GM11168 (cell line): ENCODE measurements at regions not wholly inside any gene's neighbourhood (a gene's known extent, or its start where the extent isn't known, plus 50 kb on each side); places are given as distances from the start of the nearest gene placed in this dataset.
"Not testable (repeated sequence)": the region's sequence is repeated elsewhere in the genome, so short reads cannot be mapped to it uniquely, and the experiment has no call there.

ENCODE experiments used
- in situ Hi-C: fragments of 300-500 bp; cut with MboI; formaldehyde crosslinking; loops from one replicate; pipeline ENCODE4 v1.12.0; 2022; ENCODE audit warnings: low sequenced_read_pairs; ENCODE audit not compliant: unreplicated experiment

DNA sequence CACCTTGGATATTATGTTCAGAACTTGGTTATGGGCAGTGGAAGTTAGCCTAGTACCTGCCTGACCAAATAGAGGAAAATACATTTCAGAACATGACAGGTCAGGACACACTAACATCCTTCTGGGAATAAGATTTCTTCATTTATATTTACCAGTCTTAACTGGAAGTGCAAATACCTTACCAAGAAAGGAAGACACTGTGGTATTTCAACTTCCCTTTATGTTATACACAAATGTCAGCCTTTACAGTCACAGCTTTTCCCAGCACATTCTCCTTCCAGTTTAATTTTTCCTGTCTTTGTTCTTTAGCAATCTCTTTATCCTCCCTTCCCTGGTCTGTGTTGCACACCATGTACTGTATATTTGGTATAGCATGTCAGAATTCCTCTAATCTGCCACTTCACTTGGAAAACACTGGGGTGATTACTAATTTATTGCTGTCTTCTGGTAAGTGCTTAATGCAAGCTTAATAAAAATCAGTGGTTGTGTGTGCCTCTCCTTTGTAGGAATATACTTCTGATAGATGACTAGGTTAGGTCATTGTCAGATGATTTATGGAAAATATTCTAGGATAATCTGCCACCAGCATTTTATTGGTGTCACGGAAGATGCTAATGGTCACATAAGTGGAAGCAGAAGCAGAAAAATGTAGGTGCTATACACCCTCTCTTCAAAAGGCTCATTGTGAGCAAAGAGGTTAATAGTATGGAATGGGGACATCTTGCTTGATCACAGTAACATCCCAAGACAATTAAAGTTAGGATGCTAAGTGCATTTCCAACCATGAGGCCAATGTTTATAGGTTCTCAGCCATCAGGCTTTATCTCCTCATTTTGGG is 124.3 kb upstream of the STARD13 start:
- in situ Hi-C loops: no loop called here

DNA sequence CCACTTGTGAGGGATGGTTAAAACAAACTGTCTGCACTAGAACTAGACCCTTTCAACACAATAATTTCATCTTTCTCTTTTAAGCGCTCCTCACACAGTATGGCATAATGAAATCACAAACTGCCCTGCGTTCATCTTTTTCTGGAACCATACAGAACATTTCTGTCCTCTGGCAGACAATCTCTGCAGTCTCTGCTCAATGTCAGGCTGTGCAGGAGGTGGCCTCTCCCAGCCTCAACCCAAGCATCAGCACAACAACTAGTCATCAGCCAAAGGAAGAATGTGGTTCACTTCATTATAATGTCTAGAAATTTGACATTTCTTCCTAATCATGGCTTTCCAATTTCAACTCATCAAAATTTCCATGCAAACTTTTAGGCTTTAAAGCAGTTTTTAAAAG is 125.1 kb upstream of the STARD13 start:
- in situ Hi-C loops: no loop called here

DNA sequence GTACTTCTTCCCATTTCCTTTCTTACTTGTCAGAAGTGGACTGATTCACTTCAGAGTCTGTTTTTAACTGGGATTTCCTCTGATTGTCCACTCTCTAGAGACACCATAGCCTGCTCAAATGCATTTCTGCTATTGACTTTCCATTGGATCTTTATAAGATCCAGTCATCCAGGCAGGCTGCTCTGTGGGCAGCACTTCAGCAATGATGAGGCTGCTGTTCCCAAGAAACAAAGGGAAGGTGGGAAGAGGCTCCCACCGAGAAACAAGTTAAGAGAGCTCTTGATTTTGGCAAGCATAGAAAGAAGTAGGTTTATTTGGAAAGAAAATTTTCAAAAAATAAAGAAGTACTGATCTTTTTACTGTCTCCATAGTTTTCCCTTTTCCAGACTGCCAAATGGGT is 125.8 kb upstream of the STARD13 start:
- in situ Hi-C loops: no loop called here

DNA sequence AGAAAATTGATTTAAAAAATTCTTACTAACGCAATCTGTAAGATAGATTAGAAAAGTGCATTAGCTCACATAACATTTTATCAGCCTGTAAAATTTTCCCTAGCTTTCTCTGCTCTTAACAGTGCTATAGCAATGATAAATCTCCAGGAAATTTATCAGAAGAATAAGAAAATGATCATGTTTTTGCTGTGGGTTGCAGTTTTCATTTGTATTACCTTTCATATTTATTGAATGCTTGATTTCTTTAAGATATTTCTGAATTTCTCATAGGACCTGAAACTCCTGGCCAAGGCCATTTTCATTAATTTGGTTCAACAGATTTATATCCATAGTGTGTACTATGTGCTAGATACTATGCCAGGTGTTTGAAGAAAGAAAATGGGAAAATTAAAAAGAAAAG is 130.3 kb upstream of the STARD13 start:
- in situ Hi-C loops: no loop called here

DNA sequence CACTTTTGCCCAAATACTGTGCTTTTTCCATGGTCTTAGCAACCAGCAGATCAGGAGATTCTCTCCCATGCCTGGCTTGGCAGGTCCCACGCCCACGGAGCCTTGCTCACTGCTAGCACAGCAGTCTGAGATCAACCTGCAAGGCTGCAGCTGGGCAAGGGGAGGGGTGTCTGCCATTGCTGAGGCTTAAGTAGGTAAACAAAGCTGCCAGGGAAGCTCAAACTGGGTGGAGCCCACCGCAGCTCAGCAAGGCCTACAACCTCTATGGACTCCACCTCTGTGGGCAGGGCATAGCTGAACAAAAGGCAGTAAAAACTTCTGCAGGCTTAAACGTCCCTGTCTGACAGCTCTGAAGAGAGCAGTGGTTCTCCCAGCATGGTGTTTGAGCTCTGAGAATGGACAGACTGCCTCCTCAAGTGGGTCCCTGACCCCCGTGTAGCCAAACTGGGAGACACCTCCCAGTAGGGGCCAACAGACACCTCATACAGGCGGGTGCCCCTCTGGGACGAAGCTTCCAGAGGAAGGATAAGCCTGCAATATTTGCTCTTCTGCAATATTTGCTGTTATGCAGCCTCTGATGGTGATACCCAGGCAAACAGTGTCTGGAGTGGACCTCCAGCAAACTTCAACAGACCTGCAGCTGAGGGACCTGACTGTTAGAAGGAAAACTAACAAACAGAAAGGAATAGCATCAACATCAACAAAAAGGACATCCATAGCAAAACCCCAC is 132.8 kb upstream of the STARD13 start:
- in situ Hi-C loops: not testable (repeated sequence)

DNA sequence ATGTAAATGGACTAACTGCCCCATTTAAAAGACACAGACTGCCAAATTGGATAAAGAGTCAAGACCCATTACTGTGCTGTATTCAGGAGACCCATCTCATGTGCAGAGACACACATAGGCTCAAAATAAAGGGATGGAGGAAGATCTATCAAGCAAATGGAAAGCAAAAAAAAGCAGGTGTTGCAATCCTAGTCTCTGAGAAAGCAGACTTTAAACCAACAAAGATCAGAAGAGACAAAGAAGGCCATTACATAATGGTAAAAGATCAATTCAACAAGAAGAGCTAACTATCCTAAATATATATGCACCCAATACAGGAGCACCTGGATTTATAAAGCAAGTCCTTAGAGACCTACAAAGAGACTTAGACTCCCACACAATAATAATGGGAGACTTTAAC is 134.6 kb upstream of the STARD13 start:
- in situ Hi-C loops: not testable (repeated sequence)

DNA sequence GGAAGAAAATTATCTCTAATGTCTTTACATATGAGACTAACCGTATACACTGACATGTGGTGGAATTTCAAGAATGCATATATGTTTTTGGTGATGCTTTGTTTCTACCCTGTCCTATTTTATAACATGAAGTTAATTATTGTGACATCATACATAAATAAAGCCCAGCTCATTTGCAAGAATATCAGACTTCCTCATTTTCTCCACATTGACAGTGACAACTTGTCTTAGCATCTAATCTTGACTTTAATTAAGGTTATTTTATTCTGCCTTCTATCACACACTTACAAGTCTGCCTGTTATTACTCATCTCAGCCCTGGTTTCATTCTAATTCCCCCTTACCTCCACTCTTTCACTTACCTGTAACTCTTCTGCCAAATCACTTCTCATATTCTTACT is 140.6 kb upstream of the STARD13 start:
- in situ Hi-C loops: no loop called here

DNA sequence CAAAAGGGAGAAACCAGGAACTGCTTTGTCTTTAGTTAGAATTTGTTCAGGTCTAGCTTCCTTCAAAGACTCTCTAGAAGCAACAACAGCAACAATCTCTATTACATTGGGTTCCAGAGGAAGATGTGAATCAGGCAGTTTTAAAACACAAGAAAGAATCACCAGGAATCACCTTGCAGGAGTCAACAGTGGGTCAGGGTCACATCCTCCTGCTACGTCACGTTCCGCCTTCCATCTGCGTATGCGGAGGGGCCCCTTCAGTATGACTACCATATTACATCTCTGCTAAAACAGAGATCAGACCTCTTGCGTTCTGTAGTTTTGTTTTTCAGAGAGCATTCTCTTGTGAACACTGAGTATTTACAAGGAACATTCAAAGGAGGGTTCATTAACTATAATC is 147.8 kb upstream of the STARD13 start:
- in situ Hi-C loops: no loop called here

DNA sequence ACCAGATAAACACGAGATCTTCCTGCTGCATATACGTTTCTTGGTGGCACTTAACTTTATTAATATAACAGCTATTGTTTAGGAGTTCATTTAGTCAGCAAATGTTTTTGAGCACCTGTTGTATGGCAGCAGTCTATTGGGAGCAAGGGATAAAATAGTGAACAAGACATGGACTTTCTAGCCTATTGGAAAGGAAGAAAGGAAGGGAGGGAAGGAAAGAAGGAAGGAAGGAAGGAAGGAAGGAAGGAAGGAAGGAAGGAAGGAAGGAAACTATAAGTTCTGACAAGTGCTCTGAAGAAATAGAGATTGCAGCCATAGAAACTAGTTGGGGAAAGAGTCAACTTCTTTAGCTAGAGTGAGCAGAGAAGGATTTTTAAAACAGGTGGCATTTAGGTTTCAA is 149.1 kb upstream of the STARD13 start:
- in situ Hi-C loops: no loop called here

DNA sequence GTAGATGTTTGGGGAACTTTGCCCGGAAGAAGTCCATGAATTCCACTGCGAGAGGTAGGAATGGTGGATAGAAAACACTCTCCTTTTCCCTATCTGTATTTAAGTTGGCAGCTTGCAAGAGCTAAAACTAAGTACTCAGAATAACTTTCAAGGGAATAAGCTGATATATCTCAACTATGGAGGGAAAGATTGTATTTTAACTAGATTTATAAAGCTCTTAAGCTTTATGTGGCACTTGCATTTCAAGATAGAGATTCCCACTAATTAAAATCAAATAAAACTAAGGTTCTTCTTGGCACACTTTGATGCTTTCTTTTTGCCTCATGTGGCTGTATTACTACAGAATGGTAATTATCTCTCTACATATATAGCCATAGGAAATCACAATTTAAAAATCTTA is 149.7 kb upstream of the STARD13 start:
- in situ Hi-C loops: no loop called here

DNA sequence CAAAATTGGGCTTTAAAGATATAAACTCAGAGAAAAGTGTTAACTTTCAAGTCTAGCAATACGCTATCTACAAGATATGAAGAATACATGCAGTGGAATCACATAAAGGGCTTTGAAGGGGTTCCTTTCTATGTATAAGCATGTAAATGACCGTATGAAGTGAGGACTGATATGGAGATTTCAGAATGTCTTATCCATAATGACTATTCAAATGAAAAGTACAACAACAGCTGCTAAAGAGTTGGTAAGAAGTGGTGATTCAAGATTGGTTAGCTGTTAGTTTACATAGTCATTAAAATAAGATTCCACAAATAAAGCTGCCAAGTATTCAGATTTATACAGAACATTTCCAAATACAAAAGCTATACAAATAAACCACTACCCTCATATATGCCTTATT is 153.4 kb upstream of the STARD13 start:
- in situ Hi-C loops: no loop called here

DNA sequence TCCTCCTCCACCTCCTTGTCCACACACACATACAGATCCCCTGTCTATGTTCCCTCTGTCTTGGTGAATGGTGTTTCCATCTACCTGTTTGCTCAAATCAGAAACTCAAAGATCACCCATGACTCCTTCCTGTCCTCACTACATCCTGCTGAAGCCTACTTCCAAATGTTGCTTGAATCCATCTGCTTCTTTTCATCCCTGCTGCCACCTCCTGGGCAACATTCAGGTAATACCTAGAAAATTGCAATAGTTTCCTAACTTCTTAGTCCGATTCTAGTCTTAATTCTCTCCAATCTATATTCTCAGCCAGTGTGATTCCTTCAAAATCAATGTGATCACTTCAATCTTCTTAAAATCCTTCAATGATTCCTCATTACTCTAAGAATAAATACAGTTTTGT is 155.5 kb upstream of the STARD13 start:
- in situ Hi-C loops: no loop called here

DNA sequence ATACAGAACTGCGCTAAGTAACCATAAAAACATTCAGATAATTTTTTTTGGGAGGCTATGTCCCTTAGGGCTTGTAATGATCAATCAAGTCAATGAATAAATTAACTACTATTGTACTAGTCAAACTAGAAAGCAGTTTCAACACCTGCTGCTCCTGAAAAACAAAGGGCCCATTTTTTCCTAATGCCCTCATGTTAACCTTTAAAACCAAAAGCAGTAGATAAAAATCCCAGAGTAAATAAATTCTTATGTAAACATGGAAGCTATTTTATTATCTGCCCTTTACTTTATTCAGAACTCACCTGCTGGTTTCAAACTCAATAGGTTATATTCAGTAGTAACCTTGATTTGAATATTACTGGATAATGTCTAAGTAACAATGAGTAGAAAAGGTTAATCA is 159.5 kb upstream of the STARD13 start:
- in situ Hi-C loops: no loop called here

DNA sequence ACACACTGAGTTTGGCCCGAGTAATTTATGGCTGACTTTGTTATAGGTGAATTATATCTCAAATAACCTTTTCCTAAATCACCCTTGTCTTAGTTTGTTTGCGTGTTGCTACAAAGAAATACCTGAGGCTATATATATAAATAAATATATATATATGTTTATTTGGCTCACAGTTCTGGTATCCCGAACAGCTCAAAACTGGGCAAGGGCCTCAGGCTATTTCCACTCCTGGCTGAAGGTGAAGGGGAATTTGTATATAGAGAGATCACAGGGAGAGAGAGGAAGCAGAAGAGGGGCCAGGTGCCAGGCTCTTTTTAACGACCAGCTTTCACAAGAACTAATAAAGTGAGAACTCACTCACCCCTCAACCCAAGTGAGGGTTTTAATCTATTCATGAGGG is 159.9 kb upstream of the STARD13 start:
- in situ Hi-C loops: no loop called here

DNA sequence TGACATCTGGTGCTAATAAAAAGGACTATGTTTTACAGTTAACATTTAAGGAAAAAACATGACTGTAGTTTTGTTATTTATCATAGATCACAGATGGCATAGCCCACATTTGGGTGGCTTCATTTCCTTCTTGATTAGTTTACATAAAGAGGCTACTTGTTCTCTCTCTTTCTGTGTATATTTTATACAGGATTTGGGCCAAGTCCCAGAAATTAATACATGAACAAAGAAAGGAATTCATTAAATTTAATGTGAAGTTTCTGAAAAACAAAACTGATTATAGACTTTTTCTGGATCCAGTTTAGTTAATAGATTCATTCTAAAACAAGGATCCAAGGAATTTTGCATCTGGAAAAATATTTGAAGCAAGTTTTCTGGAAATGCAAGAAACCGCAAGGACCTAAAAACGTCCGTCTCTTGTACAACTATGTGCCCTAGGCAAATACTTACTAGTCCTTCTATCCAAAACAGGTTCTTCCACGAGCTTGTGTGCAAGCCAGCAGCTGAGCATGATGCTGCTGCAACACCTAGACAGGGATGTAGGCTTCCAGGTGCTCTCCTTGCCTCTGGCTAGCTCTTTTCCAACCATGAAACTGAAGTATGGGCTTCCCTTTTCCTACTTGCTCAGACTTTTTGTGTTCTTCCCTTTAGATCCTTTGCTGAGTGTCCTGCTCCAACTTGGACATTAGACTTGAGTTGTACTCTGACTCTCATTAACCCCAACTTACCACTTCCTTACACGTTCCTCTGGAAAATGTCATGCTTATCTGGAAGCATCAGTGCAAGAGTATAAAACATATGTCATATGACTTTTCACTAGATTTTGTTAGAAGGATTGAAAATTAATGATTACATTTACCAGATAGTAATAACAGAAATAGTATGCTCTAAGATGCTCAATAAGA is 161.5 kb upstream of the STARD13 start:
- in situ Hi-C loops: no loop called here

DNA sequence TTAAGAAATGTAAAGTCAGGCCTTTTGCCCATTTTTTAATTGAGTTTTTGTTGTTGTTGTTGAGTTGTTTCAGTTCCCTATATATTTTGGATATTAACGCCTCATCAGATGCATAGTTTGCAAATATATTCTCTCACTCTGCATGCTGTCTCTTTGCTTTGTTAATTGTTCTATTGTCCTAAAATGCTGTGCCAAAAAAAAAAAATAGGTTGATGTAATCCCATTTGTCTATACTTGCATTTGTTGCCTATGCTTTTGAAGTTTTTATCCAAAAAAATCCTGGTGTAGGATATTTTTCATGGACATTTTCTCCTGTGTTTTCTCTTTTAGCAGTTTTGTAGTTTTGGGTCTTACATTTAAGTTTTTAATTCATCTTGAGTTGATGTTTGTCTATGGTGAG is 163.3 kb upstream of the STARD13 start:
- in situ Hi-C loops: no loop called here

DNA sequence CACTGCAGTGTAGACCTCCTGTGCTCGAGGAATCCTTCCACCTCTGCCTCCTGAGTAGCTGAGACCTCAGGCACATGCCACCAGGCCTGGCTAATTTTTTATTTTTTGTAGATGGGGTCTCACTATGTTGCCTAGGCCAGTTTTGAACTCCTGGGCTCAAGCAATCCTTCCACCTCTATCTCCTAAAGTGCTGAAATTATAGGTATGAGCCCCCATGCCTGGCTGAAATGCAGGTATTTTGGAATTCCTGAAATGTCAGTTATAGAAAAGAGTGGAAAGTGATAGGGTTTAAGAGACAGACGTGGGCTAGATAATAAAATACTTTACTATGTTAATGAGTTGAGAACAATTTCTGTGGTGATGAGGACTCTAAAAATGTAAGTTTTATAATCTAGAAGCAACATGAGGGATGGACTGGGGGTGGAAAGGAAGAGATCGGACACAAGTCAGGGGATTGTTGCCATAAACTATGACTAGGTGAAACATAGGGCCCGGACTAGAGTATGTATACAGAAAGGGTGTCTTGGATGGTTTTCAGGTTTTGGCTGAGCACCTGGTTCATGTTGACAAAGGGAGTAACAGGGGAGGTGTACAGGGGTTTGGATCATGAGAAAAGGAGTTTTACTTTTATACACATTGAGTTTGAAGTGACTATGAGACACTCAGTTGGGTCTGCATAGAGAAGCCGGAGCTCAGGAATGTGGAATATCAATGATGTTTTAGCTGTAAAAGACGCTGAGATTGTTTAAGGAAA is 165.6 kb upstream of the STARD13 start:
- in situ Hi-C loops: no loop called here

DNA sequence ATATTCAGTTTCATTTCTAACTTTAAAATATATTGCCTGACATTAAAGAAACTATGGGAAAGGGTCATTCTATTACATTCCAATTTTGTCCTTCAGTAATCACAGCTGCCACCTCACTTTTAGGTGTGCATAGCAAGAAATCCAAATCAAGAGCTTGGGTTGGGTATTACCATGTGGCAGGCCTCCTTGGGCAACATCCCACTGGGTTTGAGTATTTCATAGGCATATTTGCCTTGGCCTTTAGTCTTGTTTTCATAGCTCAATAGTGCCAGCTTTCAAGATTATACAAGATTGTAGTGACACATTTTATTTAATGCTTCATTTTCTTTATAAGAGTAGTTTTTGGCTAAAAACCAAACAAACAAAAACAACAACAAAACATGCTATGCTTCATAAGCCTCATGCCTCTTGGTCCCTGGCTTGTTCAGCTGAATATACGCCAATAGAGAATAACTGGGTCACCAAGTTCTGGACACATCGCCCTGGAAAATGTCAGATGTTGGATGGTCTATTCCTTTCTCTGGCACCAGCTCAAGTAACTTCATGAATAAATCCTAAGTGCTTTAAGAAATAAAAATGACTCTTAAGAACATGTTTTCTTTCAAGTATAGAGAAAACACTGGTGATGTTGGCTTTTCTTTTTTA is 167.4 kb upstream of the STARD13 start:
- in situ Hi-C loops: no loop called here

DNA sequence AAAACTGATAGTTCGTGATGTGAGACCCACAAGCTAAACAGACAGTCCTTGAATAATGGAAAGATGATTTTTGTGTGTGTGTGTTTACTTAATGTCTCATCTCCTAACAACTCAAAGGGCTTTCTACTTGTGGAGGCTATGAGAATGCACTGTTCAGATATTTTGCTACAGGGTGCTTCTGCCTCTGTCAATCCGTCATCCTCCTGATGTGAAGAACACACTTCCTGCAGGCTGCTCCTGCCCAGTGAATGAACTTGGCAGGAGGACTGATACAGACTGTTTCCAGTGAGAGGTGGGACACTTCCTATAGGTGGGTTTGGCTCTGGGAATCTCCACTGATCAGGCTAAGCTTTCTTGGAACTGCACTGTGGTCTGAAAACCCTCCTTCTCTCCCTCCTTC is 168.4 kb upstream of the STARD13 start:
- in situ Hi-C loops: no loop called here
